DMS 273 treated with DMSO at 0.1 percent for 48 hours (cell line): ENCODE measurements at regions not wholly inside any gene's neighbourhood (a gene's known extent, or its start where the extent isn't known, plus 50 kb on each side); places are given as distances from the start of the nearest gene placed in this dataset.
A peak's percentile ranks its signal among the peaks of the same experiment; 100 is the strongest.
"Not testable (repeated sequence)": the region's sequence is repeated elsewhere in the genome, so short reads cannot be mapped to it uniquely, and the experiment has no call there.

Source experiments
- DNase-seq: peaks from one replicate; lab custom pipeline; 2025; lab: John Stamatoyannopoulos, UW

DNA sequence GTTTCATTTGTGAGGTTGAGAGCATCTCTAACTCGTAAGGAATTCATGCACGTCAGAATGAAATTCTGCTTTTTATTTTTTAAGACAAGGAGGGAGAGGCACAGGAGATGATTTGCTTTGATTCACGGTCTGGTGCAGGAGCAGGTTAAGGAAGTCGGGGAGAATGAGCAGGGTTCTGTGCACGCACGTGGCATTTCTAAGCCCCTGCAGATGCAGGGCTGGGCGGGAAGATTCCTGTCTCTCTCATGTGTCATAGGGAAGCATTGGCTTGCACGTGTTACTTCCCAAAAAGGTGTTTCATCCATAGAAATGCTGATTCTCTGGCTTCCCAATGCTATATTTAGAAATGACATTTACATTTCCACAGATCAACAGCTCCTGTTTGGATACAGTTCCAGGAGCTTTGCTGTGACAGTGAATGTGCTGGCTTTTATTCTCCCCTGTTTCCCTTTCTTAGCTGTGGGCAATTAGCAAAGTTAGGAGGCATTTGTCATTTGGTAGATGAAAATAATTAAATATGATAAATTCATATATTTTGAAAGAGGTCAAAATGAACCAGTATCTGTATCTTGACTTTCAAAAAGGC lies 119.7 kb upstream of the ZFP64 start:
- DNase-seq: no peak

DNA sequence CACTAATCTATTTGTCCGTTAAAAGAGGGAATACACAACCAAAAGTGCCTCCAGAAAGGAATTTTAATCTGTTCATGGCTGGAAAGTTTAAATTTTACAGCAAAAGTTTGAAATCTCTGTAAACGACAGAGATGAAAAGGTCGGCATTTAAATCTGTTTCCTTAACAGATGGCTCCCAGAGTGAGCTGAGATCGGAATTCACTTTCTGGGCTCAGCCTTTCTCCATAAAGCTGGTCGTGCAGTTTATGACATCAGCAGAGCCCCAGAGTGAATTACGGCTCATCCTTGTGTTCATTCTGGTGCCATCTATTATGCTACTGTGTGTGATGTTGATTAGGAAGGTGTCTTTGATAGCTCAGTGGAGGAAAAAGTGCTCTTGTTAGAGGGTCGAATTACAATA lies 117.6 kb upstream of the ZFP64 start:
- DNase-seq: no peak

DNA sequence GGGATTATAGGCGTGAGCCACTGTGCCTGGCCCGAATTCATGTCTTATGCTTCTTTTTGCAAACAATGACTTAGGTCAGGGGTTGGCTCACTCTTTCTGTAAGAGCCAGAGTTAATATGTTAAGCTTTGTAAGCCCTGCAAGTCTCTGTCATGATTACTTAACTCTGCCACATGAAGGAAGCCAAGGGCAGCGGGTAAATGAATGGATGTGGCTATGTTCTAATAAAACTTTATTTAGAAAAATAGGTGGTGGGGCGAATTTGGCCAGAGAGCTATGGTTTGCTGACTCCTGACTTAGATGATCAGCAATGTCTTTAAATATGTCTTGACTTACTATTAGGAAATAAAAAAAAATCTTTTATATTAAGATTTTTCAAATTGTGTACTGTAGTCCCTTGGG lies 114.9 kb upstream of the ZFP64 start:
- no peak for DNase-seq

DNA sequence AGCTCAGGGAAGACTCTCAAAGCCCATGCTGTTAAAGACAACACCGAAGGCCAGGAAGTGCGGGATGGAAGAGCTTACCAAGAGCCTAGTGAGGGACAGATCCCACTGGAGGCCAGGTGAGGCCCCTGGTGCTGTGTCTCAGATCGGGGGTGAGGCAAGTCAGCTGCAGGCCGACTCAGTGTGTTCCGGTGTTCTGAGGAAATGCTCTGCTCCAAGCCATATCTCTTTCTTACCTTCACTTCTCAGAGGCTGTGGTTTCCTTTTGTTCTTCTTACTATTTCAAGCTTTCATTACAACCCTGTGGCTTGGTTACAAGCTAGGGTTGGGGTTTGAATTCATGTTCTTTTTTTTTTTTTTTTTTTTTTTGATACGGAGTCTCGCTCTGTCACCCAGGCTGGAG lies 114.3 kb upstream of the ZFP64 start:
- DNase-seq: no peak

DNA sequence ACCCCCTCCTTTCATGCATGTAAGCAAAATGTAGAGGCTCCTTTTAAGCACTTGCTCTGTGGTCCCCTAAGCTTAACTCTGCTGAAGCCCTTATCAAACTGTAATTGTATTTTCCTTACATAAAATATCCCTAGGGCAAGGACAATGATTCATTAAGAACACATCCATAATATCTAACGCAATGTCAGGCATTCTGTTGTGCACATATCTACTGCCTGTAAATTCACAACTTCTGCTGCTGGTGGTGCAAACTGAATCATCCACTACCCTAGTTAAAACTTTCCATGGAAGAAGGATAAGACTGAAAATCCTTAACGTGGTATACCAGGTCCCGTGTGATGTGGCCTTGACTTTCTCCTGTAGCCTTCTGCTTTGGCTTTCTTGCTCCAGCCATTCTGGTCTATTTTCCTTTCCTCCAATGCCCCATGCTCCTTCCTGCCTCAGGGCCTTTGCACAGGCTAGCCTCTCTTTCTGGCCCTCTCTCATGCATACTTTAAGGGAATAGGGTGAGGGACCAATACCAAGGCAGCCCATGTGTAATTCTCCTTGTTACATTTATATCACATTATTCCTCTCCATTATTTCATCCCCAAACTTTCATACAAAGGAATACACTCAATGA lies 113.6 kb upstream of the ZFP64 start:
- no peak for DNase-seq

DNA sequence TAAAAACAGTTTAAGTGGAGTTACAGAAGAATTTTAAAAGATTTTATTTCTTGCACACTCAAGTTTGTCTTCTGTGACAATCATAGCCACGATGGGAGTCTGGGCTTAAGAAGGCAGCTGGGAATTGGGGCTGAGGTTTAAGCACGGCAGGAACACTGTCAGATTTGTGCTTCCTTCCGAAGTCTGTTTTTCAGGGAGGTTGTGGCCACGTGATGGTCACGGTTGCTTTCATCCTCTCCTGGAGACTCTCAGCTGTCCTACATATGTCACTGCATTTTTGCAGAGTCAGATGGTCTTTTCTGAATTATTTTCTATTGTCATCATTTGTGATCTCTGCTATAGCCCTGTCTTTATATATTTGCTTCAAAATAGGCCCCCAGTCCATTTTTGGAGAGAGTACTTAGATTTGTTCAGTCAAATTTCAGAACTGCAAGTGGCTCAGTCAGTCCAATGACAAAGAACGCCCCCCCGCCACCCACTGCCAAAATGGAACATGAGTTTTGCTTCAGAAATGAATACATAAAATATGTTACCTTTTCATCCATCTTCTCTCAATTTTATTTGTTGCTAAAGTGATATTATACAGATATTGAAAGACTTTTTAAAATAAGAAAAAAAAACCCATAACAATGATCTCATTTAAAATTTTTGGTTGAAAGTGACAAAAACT lies 111.8 kb upstream of the ZFP64 start:
- no peak for DNase-seq

DNA sequence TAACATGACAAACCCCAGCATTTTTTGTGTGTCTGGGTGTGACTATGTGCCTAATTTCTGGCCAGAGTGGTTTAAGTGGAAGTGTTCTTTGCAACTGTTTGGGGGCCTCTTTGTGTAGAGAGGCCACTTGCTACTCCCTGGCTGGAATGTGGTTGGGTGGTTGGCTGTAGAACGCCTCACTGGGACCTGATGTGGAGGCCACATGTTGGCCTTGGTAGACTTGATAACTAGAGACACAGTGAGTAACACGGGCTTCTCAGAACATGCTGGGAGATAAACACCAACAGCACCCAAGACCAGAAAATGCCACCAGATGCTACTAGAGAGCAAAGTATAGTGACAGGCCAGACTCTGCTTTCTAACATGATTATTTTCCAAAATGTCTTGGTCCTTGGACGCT lies 111.2 kb upstream of the ZFP64 start:
- no peak for DNase-seq

DNA sequence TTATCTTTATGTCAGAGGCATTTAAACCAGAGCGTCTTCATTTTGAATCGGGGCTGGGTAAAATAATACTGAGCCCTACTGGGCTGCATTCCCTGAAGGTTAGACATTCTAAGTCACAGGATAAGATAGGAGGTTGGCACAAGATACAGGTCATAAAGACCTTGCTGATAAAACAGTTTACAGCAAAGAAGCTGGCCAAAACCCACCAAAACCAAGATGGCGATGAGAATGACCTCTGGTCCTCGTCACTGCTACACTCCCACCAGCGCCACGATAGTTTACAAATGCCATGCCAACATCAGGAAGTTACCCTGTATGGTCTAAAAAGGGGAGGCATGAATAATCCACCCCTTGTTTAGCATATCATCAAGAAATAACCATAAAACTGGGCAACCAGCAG lies 110.5 kb upstream of the ZFP64 start:
- DNase-seq: not testable (repeated sequence)

DNA sequence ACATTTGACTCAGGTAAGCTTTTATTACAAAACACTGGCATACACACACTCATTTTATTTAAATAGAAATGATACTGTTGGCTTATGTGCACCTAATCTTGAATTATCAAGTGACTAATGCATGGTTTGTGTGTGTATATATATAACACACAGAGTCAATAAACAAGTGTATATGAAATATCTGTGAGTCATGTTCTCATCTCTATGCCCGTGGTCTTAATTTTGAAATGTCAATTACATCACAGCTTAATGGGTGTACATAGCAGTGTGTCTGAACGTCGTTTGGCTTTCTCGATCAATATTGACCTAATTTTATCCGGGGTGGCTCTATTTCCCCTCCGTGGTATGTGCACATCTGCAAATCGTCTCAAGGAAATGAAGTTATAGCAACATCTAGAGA lies 104.0 kb upstream of the ZFP64 start:
- no peak for DNase-seq

DNA sequence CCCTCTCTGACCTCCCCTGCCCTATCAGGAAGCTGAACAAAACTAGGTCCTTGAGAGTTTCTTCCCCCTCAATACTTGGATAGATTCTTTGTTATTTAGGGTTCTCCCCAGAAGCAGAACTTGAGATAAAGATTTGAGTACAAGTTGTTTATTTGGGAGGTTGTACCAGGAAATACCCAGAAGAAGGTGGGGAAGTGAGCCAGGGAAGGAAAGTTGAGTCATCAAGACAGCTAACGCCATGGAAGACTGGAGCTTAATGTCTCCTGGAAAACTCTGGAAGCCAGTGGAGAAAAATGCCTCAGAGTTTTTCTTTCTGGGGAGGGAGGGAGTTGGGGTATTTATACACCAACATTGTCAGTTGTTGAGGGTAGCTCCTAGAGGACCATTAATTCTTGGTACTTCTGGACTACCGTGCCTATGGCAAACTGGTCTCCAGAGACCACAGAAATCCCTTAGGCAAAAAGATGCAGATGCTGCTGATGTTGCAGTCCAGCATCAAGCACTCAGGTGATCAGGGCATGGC lies 102.6 kb upstream of the ZFP64 start:
- DNase-seq: no peak

DNA sequence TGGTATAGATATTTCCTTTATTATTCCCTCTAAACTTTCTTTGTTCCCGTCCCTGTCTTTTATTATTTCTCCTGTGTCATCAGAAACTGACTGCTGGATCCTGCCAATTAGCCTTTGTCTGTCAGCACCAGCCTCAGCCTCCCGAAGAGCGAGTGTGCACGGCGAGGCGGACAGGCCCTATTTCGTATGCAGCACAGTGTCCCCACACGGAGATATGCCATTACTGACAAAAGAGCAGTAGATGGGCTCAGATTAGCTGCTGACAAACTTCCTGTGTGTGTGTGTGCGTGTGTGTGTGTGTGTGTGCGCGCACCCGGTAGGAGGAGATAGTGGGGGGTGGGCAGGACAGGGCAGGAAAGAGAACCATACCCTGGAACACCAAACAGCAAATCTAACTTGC lies 99.5 kb upstream of the ZFP64 start:
- no peak for DNase-seq

DNA sequence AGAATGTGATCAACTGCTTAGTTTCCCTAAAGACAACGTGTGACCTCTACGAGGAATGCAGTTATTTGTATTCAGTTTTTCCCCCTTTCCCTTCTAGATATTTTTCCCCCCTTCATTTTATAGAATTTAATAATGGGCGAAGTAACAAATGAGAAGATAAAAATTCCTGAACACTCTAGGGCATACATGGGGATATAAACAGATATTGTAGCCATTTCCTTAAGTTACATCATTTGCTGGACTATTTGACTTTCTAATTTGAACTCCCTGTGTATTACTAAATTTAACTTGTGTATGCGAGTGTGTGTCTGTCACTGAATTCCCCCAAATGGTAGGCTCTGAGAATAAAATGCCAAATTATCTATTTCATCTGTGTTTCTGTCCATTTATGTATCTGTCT lies 99.0 kb upstream of the ZFP64 start:
- DNase-seq: no peak

DNA sequence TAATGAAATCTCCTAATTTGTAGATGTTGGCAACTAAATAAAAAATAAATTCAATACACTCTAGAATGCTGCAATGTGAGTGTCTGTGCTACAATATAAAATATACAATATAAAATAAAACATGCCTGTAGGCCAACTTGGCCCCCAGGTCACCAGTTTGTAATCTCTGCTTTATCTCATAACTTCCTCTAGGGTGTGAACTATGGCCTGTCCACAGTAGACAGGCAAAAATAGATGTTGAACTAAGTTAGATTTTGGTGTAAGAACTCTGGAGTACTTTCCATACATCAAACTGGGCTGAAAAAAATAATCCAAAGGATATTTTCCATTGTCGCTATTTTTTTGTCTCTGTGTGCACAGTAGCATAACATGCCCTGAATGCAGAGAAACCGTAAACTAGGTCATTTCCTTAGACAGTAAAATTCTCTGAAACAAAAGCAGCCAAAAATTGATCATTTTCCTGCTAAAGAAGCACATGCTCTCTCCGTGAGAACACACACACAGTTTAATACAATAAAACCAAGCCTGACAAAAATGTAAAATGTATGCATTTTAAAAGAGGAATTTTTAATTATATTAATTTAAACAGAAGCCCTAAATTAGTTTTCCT lies 98.5 kb upstream of the ZFP64 start:
- DNase-seq: no peak

DNA sequence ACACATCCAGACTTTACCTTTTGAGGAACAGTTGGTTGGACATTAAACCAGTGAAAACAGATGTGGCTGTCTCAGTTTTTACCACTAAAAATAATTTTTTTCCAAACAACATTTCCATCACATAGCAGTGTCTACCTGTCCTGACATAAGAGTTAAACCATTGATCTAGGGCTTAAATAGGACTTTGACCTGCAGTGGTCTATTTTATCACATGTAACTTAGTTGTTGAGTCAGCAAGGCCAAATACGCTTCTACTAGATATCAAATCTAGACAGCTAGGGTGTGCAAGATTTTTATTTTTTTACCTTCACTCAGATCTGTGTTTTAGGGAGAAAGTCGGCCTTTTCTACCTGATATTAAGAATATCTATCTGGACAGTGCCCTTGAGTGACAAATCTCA lies 88.8 kb upstream of the ZFP64 start:
- no peak for DNase-seq

DNA sequence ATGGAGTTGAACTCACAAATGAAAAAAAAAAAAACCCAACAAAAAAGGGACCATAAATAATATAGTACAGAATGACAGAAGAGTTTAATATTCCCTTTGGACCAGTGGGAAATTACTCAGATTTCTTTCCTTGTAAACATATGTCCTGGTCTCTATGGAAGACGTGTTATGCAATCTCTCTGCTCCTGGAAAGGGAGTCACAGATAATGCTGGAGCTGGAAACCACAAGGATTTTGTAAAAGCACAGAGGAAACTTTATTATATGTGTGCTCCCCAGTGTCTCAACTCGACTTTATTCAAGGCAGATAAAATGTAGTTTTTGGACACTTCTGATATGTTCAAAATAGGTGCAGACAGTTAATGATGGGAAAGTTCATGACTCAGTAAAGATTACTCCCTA lies 88.1 kb upstream of the ZFP64 start:
- DNase-seq: no peak

DNA sequence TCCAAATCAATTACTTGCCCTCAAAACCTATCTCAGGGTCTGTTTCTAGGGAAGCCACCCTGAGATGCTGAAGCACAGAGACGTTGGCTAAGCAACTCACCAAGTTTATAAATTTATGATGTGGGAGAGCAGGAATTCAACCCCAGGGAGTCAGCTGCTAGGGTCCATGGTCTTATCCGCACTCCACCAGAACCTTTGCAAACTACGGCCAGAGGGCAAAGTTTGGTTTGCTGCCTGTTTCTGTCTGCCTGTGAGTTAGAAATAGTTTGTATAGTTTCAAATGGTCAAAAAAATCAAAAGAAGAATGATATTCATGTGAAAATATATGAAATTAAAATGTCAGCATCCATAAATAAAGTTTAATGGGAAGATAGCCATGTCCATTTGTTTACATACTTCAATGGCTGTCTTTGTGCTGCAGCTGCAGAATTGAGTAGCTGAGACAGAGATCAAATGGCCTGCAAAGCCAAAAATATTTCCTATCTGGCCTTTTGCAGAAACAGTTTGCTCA lies 83.7 kb upstream of the ZFP64 start:
- DNase-seq: no peak

DNA sequence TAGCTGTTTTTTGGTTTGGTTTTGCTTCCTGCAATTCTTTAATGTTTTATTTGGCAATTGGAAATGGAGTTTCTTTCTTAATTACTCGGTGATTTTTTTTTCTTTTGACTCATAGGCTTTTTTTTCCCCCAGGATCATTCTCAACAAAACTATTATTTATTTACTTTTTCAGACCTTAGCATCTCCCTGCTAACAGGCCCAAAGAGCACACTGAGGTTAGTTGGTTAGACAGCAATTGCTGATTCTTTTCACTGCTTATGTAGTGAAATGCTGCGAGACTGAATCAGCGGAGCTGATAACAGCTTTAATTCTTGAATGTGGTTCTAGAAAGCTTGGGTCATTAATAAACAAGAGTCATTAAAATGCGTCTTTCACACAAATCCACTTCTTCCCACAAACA lies 79.1 kb upstream of the ZFP64 start:
- DNase-seq: no peak

DNA sequence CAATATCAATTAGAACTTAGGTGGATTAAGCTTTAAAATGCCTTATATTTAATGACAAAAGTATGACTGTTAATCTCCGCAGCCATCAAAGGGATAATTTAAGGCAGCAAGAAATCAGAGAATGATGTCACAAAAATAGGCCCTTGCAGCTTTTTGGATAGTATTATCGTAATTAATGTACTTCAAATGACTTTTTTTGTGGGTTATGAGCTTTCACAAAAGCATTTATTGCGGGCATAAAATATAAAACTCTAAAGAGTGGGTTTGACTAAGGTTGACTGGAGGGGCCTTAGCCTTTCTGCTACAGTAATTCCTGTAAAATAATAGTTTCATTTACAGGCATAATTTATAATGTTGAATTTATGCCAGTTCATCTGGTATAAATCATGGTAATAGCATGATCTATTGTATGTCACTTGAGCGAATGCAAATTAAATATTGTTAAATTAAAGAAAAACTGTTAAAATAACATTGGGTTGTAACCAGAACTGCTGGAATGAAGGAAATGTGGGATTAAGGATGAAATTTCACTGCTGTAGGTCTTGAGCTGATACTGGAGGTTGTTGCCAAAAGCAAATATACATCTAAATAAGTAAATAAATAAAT lies 78.5 kb upstream of the ZFP64 start:
- no peak for DNase-seq

DNA sequence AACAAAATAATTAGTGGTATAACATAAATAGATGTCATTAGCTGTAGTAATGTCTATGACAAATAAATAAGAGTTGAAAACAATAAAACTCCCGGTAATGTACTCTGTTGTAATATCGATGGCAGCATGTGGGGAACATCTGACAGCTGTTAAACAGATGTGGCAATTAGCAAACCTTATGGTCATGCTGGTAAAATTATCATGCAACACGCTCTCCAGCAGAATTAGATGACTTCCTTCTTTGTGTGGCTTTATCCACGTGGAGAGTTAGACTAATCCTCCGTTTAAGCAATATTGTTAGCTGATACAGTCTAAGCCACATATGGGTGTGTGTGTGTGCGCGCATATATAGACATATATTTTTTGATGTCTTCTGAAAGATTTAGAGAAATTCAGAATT lies 77.7 kb upstream of the ZFP64 start:
- DNase-seq: peak; percentile 74

DNA sequence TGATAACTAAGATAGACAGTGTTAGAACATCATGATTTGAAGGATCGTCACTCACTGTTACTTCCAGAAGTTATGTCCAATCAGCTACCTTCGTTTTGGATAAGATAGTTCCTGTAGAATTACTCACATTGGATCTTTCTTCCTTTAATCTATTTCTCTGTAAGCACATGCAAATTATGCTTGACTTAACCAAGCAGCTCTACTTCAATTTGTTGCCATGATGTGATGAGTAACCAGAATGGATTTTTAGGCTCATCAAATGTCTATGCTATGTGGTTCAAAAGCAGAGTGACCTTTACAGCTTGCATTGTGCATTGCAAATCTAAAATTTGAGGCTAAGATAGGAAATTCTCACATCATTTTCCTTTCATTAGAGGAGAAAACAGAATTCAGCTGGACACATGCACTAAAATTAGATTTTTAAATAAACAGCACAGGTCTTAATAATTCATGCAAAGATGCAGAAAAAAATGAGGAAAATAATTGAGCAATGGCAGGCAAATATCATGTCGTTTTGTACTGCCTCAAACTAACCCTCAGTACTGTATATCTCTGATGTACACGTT lies 76.7 kb upstream of the ZFP64 start:
- no peak for DNase-seq

DNA sequence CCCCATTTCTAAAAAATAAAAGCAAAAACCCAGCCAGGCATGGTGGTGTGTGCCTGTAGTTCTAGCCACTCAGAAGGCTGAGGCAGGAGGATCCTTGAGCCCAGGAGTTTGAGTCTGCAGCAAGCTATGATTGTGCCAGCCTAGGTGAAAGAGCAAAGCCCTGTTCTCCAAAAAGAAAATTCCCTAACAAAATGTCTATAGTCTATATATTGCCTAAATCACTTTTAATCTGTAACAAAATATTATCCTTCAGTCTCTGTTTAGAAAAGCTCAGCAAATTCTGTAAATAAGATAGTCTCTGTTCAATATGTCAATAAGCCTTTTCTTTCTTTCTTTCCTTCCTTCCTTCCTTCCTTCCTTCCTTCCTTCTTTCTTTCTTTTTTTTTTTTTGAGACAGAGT lies 75.8 kb upstream of the ZFP64 start:
- no peak for DNase-seq

DNA sequence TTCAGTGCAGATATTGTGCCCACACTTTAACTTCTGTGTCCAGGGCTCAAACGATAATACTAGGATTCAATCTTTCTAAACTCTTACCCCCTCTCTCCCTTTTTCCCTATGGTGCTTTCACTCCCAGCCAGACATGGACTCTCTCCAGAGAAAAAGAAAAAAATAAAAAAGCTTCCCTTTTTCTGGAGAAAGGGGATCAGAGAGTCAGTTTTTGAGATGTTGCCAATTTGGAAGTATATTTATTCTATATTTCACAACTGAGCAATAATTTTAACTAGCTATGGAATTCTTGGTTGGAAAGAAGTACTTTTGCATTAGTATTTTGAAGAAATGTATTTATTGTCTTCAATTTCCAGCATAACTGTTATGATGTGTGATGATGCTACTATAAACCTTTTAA lies 72.2 kb upstream of the ZFP64 start:
- DNase-seq: no peak
